DMS153 treated with DMSO at 0.1 percent for 48 hours (cell line): ENCODE measurements at regions not wholly inside any gene's neighbourhood (a gene's known extent, or its start where the extent isn't known, plus 50 kb on each side); places are given as distances from the start of the nearest gene placed in this dataset.

Source experiments
- DNase-seq: peaks from one replicate; lab custom pipeline; 2025; ENCODE audit not compliant: unreplicated experiment; lab: John Stamatoyannopoulos, UW

GRCh38 chr14:104290058-104290667 lies 151.8 kb downstream of the KIF26A start:
- DNase-seq, result no peak

- no peak for DNase-seq
Measured at GRCh38 chr14:104290756-104291122, 152.4 kb downstream of the KIF26A start.

- no peak for DNase-seq
Measured at GRCh38 chr14:104291123-104292000, 153.0 kb downstream of the KIF26A start.

GRCh38 chr14:104292084-104292970 lies 153.9 kb downstream of the KIF26A start:
- no peak for DNase-seq

GRCh38 chr14:104293231-104293841 lies 154.9 kb downstream of the KIF26A start:
- DNase-seq, result no peak

- DNase-seq, result no peak
Measured at GRCh38 chr14:104293851-104294627, 155.7 kb downstream of the KIF26A start.

- no peak for DNase-seq
Measured at GRCh38 chr14:104294628-104294982, 156.2 kb downstream of the KIF26A start.

GRCh38 chr14:104294983-104295680 lies 156.7 kb downstream of the KIF26A start:
- no peak for DNase-seq

GRCh38 chr14:104295681-104296387 lies 157.4 kb downstream of the KIF26A start:
- DNase-seq, result no peak

- no peak for DNase-seq
Measured at GRCh38 chr14:104296388-104297312, 158.3 kb downstream of the KIF26A start.

GRCh38 chr14:104297313-104297704 lies 158.9 kb downstream of the KIF26A start:
- no peak for DNase-seq

GRCh38 chr14:104297721-104298401 lies 159.5 kb downstream of the KIF26A start:
- no peak for DNase-seq

- DNase-seq, result no peak
Measured at GRCh38 chr14:104298458-104298857, 160.1 kb downstream of the KIF26A start.

- DNase-seq, result no peak
Measured at GRCh38 chr14:104299993-104300761, 161.8 kb downstream of the KIF26A start.

GRCh38 chr14:104301731-104302460 lies 163.5 kb downstream of the KIF26A start:
- DNase-seq, result no peak

GRCh38 chr14:104302794-104303405 lies 164.5 kb downstream of the KIF26A start:
- no peak for DNase-seq
